ENCODE measurements at regions not wholly inside any gene's neighbourhood (a gene's known extent, or its start where the extent isn't known, plus 50 kb on each side); places are given as distances from the start of the nearest gene placed in this dataset.

DNA sequence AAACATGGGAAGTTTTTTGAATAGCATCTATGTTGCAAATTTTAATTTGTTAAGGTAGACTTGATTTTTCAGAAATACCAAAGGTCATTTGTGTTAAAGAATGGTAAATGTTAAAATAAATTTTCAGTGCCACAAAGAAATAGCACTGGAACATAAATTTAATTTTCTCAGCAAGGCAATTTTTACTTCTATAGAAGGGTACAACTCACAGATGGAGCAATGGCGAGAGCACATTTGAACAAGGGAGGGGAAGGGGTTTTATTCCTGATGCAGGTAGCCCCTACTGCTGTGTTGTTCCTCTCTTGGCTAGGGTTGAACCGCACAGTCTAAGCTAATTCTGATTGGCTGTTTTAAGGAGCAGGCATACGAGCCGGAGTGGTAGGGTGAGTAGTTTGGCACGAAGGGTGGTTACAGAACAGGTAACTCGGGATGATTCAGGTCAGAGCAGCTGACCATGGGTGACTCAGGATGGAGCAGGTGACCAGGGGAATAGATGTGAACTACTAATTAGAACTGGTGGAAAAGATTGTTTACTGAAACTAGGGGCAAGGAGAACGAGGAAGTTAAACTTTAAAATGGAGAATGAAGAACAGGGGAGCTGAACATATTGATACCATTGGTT, 50.1 kb upstream of the PSME4 start:
- H3K27me3 ChIP-seq (ENCODE audit: control insufficient read depth, insufficient read depth, low read length): no peaks in the 10 kb centered on the region
- DNase-seq (ENCODE audit: low read depth): no peak
- FAIRE-seq: no peak
- no peaks in the 10 kb centered on the region for H3K36me3 ChIP-seq (ENCODE audit: control insufficient read depth, insufficient read depth, low read length)
- TF ChIP-seq, protein P1, sequence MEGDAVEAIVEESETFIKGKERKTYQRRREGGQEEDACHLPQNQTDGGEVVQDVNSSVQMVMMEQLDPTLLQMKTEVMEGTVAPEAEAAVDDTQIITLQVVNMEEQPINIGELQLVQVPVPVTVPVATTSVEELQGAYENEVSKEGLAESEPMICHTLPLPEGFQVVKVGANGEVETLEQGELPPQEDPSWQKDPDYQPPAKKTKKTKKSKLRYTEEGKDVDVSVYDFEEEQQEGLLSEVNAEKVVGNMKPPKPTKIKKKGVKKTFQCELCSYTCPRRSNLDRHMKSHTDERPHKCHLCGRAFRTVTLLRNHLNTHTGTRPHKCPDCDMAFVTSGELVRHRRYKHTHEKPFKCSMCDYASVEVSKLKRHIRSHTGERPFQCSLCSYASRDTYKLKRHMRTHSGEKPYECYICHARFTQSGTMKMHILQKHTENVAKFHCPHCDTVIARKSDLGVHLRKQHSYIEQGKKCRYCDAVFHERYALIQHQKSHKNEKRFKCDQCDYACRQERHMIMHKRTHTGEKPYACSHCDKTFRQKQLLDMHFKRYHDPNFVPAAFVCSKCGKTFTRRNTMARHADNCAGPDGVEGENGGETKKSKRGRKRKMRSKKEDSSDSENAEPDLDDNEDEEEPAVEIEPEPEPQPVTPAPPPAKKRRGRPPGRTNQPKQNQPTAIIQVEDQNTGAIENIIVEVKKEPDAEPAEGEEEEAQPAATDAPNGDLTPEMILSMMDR (IDR thresholded peaks at IDR 0.05; ENCODE audit: insufficient read depth, low read length, severe bottlenecking): no peak
- H3K4me3 ChIP-seq (ENCODE audit: low read depth, low read length): no peak overlapping the region

Measured in bronchial epithelial cell (primary cell).